ENCODE measurements at regions not wholly inside any gene's neighbourhood (a gene's known extent, or its start where the extent isn't known, plus 50 kb on each side); places are given as distances from the start of the nearest gene placed in this dataset.

- Histone ChIP-seq H3K36me3 (ENCODE audit: control insufficient read depth, insufficient read depth, low read length) (no peaks in the 10 kb centered on the region), H3K4me2 (ENCODE audit: low read depth, low read length) (no peak overlapping the region), H3K56ac (ENCODE audit: extremely low read depth, insufficient read depth, low read length) (no peak overlapping the region), H2BK5ac (ENCODE audit: low read depth, low read length, poor library complexity, severe bottlenecking) (no peak overlapping the region), H3K27me3 (ENCODE audit: control insufficient read depth, insufficient read depth, low read length) (peaks cover 65% of the 10 kb centered on the region), H2AK9ac (replicated peaks; ENCODE audit: low read depth, low read length, poor library complexity) (no peak overlapping the region), H4K91ac (ENCODE audit: insufficient read depth, low read depth, low read length) (no peak overlapping the region), H4K8ac (ENCODE audit: low read depth in 2 of 2, low read length in 2 of 2) (no peak overlapping the region), H4K20me1 (ENCODE audit: insufficient read depth, low read length) (no peaks in the 10 kb centered on the region; the same call in 1 of the 2 replicates), H3K79me1 (ENCODE audit: low read depth in 1 of 2, low read length in 2 of 2) (no peaks in the 10 kb centered on the region), H2AK5ac (ENCODE audit: low read depth, low read length) (no peak overlapping the region), H2BK120ac (ENCODE audit: low read depth, low read length) (no peak overlapping the region), H4K5ac (ENCODE audit: low read depth, low read length) (no peak overlapping the region), H3K14ac (replicated peaks; ENCODE audit: low read depth, low read length) (no peak overlapping the region), H3K4me1 (ENCODE audit: control insufficient read depth, insufficient read depth, low read length) (no peaks in the 10 kb centered on the region), H3K18ac (ENCODE audit: low read depth, low read length) (no peak overlapping the region), H2AFZ (replicated peaks; ENCODE audit: low read length, poor library complexity) (no peak overlapping the region), H2BK15ac (ENCODE audit: low read depth, low read length) (no peak overlapping the region), H3K9me1 (ENCODE audit: insufficient read depth, low read length) (peaks cover 3% of the 10 kb centered on the region; the same call in 1 of the 2 replicates), H3K23ac (ENCODE audit: low read depth, low read length) (no peak overlapping the region), H3K9me3 (ENCODE audit: control insufficient read depth, insufficient read depth, low read length) (no peaks in the 10 kb centered on the region; the same call in 1 of the 2 replicates), H2BK20ac (ENCODE audit: low read depth, low read length) (no peak overlapping the region), H3K9ac (ENCODE audit: low read depth, low read length) (no peak overlapping the region), H3K4ac (ENCODE audit: low read depth, low read length) (no peak overlapping the region), H3K4me3 (ENCODE audit: insufficient read depth, low read depth, low read length) (no peak overlapping the region), H3K27ac (ENCODE audit: insufficient read depth, low read length) (no peak overlapping the region)
- TF ChIP-seq FOS (IDR thresholded peaks at IDR 0.05; ENCODE audit: low read depth, low read length) (no peak), USF2 (IDR thresholded peaks at IDR 0.05; ENCODE audit: low read depth, low read length) (no peak), CHD1 (IDR thresholded peaks at IDR 0.05; ENCODE audit: low read depth, low read length) (no peak), RCOR1 (IDR thresholded peaks at IDR 0.05; ENCODE audit: insufficient replicate concordance, low read length) (no peak), MXI1 (IDR thresholded peaks at IDR 0.05; ENCODE audit: borderline replicate concordance, low read depth, low read length) (no peak), NFE2L2 (IDR thresholded peaks at IDR 0.05; ENCODE audit: low read depth, low read length) (no peak), ELK1 (IDR thresholded peaks at IDR 0.05; ENCODE audit: borderline replicate concordance, low read depth, low read length) (no peak), CEBPB (IDR thresholded peaks at IDR 0.05; ENCODE audit: low read depth, low read length) (no peak), MAFK (IDR thresholded peaks at IDR 0.05; ENCODE audit: low read depth, low read length) (no peak), RAD21 (IDR thresholded peaks at IDR 0.05; ENCODE audit: low read length) (no peak), RFX5 (IDR thresholded peaks at IDR 0.05; ENCODE audit: low read depth, low read length) (no peak), MAZ (IDR thresholded peaks at IDR 0.05; ENCODE audit: borderline replicate concordance, low read depth, low read length) (no peak), CTCF (conservative IDR thresholded peaks at IDR 0.05; ENCODE audit: low read depth, low read length) (no peak), SMC3 (IDR thresholded peaks at IDR 0.05; ENCODE audit: low read depth, low read length) (no peak), POLR2A (IDR thresholded peaks at IDR 0.05; ENCODE audit: low read depth, low read length) (no peak), BHLHE40 (IDR thresholded peaks at IDR 0.05; ENCODE audit: low read depth, low read length) (no peak)
- dilution Hi-C loops (cut with HindIII; ENCODE audit: low sequenced_read_pairs, unreplicated experiment) (no loop called here), in situ Hi-C loops (cut with MboI; ENCODE audit: low sequenced_read_pairs) (no loop called here), intact Hi-C loops (cut with micrococcal nuclease) (no loop called here)
- CTCF ChIA-PET: no interaction called here
- 68% methylated on average over 2 of the region's 2 CpGs; no CpG with 5 or more reads in 1 of the 2 experiments for WGBS, 2 experiments (ENCODE audit: extremely low coverage in 2 of 2, insufficient read length in 1 of 2)
- no TSS peak for BruUV-seq (replicated peaks)
- DNase-seq: no peak
- POLR2A ChIA-PET (ENCODE audit: unreplicated experiment): no interaction called here
- no peak for ATAC-seq (ENCODE audit: low read depth)
Measured at GRCh38 chr15:69660114-69660513, 207.5 kb downstream of the RPLP1 start.
